ENCODE measurements at regions not wholly inside any gene's neighbourhood (a gene's known extent, or its start where the extent isn't known, plus 50 kb on each side); places are given as distances from the start of the nearest gene placed in this dataset.
"Not testable (repeated sequence)": the region's sequence is repeated elsewhere in the genome, so short reads cannot be mapped to it uniquely, and the experiment has no call there.

DNA sequence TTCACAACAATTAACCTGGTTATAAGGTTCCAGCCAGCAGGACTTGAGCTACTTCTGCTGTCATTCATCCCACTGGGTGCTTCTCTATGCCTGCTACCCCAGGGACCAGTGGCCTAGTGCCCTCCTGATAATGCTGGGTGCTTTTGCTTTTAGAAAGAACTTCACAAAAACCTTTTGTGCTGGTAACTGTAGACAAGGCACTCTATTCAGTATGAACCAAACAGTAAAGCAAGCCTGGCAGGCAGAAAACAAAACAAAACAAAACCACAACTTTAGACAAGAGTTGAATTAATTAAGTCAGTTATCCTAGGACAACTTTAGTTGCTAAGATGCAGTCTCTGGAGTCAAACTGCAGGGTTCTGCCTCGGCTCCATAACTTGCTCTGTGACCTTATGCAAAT lies 61.9 kb upstream of the ADGRL2 start:
- no peak for DNase-seq (ENCODE audit: low spot score)
- no peak for FAIRE-seq

DNA sequence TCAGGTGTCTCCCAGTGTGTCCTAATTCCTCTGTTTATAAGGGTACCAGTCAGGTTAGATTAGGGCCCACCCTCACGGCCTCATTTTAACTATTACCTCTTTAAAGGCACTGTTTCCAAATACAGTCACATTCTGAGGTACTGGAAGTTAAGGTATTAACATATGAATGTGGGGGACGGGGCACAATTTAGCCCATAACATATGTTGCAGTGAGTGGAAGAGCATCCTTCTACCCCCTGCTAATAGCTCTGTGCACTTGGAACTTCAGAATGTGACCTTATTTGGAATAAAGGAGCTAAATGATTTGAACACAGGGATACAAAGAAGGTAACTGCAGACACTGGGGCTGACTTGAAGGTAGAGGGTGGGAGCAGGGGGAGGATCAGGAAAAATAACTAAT lies 67.3 kb upstream of the ADGRL2 start:
- FAIRE-seq (no peak), DNase-seq (ENCODE audit: low spot score) (no peak)

DNA sequence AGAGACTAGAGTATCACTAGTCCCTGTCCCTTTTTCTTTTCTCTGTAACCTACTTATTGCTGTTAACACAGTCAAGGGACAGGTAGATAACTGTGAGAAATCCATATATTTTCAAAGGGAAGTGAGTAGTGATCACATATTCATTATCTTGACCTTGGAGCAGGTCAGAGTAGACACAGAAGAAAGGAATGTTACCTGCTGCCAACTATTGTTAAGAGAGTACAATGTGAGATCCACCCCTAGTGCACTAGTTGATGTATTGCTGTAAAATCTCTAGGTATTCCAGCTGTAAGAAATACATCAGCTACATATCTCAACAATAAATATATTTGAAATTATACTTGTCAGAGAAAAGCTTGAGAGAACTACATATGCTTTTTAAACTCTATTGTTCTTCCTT lies 68.7 kb upstream of the ADGRL2 start:
- DNase-seq (ENCODE audit: low spot score) (no peak), FAIRE-seq (no peak)

DNA sequence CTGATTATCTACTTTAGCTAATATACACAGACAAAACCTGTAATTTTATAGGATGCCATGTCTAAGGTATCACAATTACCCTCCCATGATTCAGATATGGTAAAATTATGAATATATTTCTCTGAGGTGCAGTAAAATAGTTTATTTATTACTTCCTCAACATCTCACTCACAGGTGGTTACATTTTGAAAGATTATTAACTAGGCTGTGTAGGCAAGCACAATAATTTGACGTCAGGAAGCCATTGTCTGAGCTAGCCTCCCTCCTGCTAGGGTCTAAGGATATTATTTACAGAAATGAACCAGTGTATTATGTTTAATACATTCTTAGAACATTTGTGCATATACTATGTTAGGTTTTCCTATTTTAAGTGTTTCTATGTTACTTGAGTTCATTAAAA lies 69.9 kb upstream of the ADGRL2 start:
- no peak for DNase-seq (ENCODE audit: low spot score)
- no peak for FAIRE-seq

DNA sequence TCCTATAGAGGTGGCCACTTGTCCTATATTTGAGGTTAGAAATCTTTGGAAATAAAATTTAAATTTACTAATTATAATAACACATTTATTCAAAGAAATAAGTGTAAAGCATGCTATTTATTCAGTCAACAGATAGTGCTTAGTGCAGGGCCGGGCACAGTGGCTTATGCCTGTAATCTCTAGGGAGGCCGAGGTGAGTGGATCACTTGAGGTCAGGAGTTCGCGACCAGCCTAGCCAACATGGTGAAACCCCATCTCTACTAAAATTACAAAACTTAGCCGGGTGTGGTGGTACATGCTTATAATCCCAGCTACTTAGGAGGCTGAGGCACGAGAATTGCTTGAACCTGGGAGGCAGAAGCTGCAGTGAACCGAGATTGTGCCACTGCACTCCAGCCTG lies 70.4 kb upstream of the ADGRL2 start:
- FAIRE-seq; DNase-seq (ENCODE audit: low spot score): not testable (repeated sequence)

DNA sequence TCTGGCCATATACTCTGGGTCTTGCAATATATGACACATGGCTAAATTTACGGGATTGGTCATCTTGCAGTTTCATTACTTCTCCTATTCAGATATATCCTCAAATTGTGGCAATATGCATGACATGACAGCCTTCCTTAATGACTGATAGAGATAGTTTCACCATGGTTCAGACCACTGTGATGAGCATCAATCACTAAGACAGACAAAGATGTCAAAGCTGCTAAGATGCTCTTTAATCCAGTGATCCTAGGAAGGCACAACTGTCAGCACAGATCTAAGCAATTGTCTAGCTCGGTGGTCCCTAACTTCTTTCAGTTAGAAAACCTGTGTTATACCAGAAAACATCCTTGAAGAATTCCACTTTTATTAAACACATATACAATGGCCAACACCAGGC lies 70.9 kb upstream of the ADGRL2 start:
- DNase-seq (ENCODE audit: low spot score) (no peak), FAIRE-seq (no peak)

DNA sequence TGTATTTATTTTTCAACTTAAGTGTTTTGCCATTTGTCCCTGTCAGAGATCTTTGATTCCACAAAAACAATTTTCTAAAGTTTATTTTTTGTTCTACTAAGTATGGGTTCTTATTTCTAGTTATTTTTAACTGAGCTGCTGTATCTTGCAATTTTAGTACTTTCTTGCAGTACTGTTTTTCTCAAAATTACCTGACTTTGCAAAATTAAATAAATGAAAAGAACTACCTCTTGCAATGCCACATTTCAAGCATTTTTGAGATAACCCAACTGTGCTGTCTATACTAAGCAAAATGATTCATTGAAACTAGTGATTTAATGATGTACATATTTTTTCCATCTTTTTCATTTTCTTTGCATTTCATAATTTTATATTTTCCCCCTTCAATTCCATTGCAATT lies 71.5 kb upstream of the ADGRL2 start:
- no peak for DNase-seq (ENCODE audit: low spot score)
- no peak for FAIRE-seq

DNA sequence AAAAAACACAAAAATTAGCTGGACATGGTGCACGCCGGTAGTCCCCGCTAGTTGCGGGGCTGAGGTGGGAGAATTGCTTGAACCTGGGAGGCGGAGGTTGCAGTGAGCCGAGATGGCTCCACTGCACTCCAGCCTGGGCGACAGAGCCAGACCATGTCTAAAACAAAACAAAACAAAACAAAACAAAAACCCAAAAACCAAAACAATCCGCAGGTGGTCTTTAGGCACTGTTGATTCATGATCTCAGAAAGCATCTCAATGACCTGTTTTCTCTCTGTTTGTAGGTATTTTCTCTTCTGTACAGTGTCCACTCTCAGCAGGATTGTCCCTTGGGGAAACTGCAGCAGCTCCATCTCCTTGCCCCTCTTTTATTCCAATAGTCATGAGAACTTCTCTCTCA lies 74.9 kb upstream of the ADGRL2 start:
- no peak for FAIRE-seq
- DNase-seq (ENCODE audit: low spot score): no peak

DNA sequence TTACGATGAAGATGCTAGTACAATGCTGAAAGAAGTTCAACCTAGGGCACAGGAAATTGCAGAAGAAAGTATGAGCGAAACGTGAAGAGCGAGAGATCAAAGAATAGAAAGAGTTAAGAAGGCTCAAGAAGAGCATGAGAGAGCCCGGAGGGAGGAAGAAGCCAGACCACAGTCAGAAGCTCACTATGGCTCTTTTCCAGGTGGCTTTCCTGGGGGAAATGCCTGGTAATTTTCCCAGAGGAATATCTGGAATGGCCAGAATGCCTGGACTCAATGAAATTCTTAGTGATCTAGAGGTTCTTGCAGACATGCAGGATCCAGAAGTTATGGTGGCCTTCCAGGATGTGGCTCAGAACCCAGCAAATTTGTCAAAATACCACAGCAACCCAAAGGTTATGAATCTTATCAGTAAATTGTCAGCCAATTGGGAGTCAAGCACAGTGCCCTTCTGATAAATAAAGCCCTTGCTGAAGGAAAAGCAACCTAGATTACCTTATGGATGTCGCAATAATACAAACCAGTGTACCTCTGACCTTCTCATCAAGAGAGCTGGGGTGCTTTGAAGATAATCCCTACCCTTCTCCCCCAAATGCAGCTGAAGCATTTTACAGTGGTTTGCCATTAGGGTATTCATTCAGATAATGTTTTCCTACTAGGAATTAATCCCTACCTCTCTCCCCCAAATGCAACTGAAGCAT lies 78.0 kb upstream of the ADGRL2 start:
- not testable (repeated sequence) for DNase-seq (ENCODE audit: low spot score); FAIRE-seq

DNA sequence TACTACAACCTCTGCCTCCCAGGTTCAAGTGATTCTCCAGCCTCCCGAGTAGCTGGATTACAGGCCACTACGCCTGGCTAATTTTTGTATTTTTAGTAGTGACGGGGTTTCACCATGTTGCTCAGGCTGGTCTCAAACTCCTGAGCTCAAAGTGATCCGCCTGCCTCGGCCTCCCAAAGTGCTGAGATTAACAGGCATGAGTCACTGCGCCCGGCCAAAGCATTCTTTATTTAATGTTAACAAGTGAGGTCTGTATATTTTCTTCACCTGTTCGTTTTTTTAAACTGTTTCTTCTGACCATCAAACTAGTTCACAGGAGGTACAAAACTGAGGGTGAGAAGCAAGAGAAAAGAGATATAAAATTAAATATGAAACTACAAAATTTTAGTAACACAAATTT lies 80.5 kb upstream of the ADGRL2 start:
- DNase-seq (ENCODE audit: low spot score): not testable (repeated sequence)

DNA sequence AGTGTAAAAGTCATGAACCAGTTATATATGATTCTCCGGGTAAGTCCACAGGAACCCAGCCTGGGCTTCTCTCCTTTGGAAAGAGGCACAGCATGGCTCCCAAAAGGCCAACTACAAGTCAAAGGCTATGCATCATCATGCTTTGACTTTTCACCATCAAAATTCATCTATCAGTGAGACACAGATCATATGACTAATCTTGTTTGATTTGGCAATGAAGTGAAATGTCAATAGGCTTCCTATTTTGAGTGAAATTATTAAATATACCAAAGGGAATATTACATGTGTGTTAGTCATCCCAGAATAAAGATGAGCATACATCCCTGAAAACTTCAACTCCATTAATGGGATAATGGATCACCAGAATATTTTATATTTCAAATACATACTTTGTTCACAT lies 83.5 kb upstream of the ADGRL2 start:
- DNase-seq (ENCODE audit: low spot score): no peak

More for the DNA sequence above, 80.5 kb upstream of the ADGRL2 start:
- not testable (repeated sequence) for FAIRE-seq

DNA sequence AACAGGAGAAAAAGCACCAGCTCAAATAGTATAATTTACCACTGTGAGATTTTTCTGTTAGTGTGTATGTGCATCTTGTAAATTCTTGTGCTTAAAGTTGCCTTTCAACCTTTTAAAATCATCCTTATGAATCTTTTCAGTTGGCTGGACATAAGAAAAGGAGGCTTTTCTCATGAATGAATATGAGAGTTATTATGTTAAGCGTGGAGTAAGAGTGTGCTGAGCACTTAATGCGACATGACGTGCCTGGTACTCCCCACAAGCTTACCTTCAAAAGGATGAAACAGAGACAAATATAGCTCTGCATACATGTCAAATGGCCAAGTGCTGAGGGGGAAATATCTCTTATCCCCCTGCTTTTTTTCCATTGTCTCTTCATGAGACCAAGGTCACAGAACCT lies 85.3 kb upstream of the ADGRL2 start:
- FAIRE-seq: no peak
- DNase-seq (ENCODE audit: low spot score): no peak

More for the DNA sequence above, 83.5 kb upstream of the ADGRL2 start:
- no peak for FAIRE-seq

DNA sequence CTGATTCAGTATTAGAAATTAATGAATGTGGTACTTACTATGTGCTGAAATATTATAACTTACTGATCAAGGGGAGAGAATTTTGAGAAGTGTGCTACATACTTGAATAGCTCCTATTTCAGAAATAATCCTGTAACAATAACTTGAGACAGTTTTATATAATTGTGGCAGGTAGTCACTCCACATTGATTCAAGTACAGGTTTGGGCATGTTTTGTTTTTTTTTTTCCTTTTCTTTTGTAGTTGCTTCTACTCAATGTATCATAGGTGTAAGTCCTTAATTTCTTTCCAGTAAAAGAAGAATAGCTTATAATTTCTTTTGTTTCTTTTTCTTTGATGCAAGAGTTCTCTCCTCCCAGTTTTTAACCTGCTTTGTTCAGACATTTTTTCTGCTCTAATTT lies 86.1 kb upstream of the ADGRL2 start:
- no peak for FAIRE-seq
- no peak for DNase-seq (ENCODE audit: low spot score)

DNA sequence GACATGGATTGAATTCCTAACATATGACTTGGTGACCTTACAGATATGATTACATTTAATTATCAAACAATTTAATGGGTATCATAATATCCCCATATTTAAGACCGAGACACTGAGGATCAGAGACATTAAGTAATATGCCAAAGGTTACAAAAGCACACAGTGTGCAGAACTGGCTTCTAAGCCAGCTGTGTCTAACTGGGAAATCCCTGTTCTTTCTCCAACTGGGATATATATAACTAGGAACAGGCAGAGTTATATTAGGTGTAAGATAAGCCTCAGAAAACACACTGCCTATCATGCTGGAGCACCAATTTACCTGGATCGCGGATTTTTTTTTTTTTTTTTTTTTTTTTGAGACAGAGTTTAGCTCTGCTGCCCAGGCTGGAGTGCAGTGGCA lies 88.3 kb upstream of the ADGRL2 start:
- DNase-seq (ENCODE audit: low spot score): no peak
- no peak for FAIRE-seq

DNA sequence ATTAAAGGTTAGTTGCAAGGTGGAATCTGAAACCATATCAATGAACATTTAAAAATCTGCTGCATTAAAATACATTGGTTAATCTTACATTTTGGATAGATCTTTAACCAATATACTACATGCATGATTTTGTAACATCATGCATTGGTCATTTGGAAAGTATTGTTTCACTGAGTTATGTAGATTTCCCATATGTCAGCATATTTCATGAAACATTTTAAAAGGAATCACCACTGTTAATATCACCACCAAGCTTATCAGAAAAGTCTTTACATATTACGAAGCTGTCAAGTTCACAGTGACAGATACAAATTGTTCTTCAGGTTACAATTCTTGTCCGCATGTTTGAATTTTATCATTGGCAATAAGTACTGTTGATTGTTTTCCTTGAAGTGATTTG lies 89.9 kb upstream of the ADGRL2 start:
- DNase-seq (ENCODE audit: low spot score) (no peak), FAIRE-seq (no peak)

DNA sequence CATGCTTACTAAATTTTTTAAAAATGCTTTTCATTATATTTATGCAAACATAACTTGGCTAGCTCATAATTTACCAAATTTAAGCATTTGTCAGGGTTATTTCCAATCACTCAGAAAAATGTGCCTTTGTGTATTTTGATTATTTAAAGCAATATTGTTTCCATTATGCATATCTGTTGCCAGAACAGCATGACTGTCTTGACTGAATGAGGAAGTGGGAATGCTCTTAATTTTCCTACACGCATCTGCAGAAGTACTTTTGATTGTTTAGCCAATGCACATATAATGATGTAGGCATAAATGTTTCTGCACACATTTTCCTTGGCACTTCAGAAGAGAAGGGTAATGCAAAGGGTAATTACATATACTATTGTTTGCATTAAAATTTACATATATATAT lies 92.5 kb upstream of the ADGRL2 start:
- FAIRE-seq: no peak
- no peak for DNase-seq (ENCODE audit: low spot score)

DNA sequence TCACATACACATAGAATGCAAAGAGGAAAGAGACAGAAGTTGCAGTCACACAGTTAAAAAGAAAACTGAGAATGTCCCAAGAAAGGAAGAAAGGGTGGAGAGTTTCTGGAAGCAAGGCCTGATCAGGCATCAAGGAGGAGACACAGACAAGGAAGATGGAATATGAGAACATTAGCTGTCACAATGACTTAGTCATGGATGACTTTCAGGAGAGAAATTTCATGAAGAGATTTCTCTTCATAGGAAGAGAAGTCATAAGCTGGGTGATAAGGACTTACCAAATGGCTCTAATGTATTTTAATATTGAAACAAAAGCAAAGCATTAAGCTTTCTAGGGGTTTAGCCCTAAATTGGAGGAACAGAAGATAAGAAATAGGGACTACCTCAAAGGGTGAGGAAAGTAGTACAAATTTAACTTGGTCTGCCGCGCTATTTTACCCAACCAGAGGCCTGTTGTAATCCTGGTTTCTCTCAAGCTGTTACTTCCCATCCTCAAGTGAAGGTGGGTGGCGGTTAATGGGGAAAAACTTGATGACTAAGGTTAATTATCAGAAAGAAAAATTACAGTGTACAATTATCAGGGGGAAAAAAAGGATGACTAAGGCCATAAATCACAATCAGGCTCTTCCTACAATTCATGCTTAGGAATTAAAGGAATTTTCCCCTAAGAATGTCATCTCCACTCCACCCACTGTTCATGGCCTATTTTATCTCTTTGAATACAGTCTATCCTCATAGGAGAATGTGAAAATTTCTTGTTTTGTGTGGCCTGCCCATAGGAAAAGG lies 93.9 kb upstream of the ADGRL2 start:
- FAIRE-seq: peak; percentile 60
- DNase-seq (ENCODE audit: low spot score): peak; percentile 67

DNA sequence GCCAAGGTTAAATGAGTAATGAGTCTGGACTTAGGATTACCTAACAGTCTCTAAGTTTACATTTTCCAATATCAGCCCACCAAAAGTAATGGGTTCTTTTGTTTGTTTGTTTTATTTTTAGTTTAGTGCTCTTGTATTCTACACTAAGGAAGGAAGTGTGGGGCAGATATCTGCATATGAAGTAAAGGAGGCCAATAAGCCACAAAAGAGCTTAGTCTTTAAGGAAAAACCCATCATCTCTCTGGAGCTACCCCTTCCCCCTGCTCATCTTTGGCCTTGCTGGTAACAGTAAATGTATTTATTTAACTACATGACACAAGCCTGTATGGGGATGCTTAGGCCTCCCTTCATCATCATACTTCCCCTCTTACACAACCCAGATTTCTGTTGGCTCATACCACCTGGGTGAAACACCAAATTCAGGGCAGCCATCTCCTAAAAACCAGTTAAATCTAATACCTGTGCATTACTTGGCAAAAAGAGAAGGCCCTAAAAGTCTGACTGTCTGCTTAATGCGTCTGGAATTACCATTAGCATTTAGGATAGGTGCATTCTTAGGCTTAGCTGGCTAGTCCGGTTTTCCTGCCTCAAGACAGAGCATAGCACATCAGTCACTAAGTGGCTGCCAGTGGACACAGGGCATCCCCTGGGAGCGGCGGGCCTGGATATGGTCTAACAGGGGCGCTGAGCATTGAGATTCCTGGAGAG lies 96.8 kb upstream of the ADGRL2 start:
- FAIRE-seq (no peak), DNase-seq (ENCODE audit: low spot score) (no peak)

DNA sequence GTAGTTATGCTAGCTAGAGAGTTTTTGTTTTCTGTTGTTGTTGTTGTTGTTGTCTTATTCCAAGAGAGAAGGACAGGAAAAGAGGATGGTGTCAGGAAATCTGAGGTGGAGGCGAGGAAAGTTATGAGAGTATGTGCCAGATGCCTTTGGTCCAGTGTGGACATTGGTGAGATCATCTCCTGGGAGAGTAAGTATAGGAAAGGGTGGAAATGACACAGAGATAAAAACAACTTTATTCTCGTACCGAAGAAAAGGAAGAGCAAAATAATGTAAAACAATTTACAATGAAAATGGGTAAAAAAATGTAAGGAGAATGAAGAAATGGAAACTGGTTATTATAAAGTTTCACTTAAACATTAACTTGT lies 97.4 kb upstream of the ADGRL2 start:
- peak; percentile 32 for DNase-seq (ENCODE audit: low spot score)
- FAIRE-seq: no peak

DNA sequence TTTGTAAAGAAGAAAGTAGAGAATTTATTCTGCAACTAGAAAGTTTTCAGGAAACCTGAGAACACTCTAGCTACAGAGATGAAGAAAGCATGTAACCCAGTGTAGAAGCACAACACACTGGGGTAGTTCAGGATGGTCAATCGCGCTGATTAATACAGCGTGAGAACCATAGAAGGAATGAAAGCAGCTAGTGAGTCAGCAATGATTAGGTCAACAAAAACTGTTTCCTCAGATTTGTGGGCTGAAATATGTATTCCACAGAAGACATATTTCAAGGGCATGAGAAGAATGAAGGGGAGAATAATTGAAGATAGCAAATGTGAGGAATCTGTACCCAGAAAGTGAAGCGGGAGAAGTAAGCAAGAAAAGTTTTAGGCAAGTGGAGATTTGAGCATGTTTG lies 97.8 kb upstream of the ADGRL2 start:
- DNase-seq (ENCODE audit: low spot score) (peak; percentile 73), FAIRE-seq (peak; percentile 81)

DNA sequence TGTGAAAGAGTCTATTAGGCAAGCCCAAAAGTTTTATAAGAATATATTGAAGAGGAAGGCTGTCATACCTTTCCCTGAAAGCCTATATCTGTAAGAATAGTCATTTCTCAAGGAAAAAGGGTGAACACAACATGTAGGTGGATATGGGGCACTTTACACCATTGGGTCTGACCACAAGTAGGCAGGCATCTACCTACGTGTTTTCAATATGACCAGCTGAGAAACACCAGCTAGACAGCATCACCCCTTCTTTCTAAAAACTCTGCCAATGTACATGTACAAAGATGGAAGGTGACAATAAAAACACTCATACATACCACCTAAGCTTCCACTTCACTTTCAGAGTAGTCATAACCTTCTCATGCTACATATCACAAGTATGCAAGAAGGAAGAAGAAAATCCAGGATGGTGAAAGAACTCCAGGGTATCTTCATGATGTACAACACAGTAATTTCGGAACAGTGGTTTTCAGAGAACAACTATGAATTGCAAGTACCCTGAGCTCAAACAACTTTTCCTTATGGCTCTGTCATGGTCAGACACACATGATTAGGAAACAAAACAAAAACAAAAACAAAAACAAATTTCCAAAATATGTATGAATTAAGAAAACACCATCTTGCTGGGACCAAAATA lies 98.5 kb upstream of the ADGRL2 start:
- FAIRE-seq (no peak), DNase-seq (ENCODE audit: low spot score) (no peak)

Measured in RCC 7860 (cell line).